HG03108 (cell line): ENCODE measurements at regions not wholly inside any gene's neighbourhood (a gene's known extent, or its start where the extent isn't known, plus 50 kb on each side); places are given as distances from the start of the nearest gene placed in this dataset.
"Not testable (repeated sequence)": the region's sequence is repeated elsewhere in the genome, so short reads cannot be mapped to it uniquely, and the experiment has no call there.

ENCODE experiments used
- ATAC-seq: cut with Tn5 transposase; IDR thresholded peaks from one replicate; pipeline ENCODE4 v1.9.1; 2021; ENCODE audit warnings: moderate library complexity; ENCODE audit not compliant: unreplicated experiment

GRCh38 chr4:31007858-31008257, 287.7 kb downstream of the PCDH7 start:
- ATAC-seq: no peak

GRCh38 chr4:31009926-31010325, 289.8 kb downstream of the PCDH7 start:
- no peak for ATAC-seq

- ATAC-seq: no peak
Observed at GRCh38 chr4:31015123-31015522, 295.0 kb downstream of the PCDH7 start.

GRCh38 chr4:31016322-31017061, 296.3 kb downstream of the PCDH7 start:
- no peak for ATAC-seq

GRCh38 chr4:31020363-31020762, 300.2 kb downstream of the PCDH7 start:
- ATAC-seq: no peak

GRCh38 chr4:31021008-31021407, 300.8 kb downstream of the PCDH7 start:
- no peak for ATAC-seq

- ATAC-seq: no peak
Observed at GRCh38 chr4:31022702-31023101, 302.5 kb downstream of the PCDH7 start.

- no peak for ATAC-seq
Observed at GRCh38 chr4:31023109-31023508, 302.9 kb downstream of the PCDH7 start.

- no peak for ATAC-seq
Observed at GRCh38 chr4:31023742-31024141, 303.6 kb downstream of the PCDH7 start.

GRCh38 chr4:31024781-31025180, 304.6 kb downstream of the PCDH7 start:
- not testable (repeated sequence) for ATAC-seq

GRCh38 chr4:31026256-31026655, 306.1 kb downstream of the PCDH7 start:
- no peak for ATAC-seq

GRCh38 chr4:31034550-31034949, 314.4 kb downstream of the PCDH7 start:
- ATAC-seq: no peak

GRCh38 chr4:31035761-31036160, 315.6 kb downstream of the PCDH7 start:
- no peak for ATAC-seq

- no peak for ATAC-seq
Observed at GRCh38 chr4:31037703-31038102, 317.5 kb downstream of the PCDH7 start.

GRCh38 chr4:31039382-31039781, 319.2 kb downstream of the PCDH7 start:
- ATAC-seq: no peak

- no peak for ATAC-seq
Observed at GRCh38 chr4:31040106-31040505, 319.9 kb downstream of the PCDH7 start.

- no peak for ATAC-seq
Observed at GRCh38 chr4:31041385-31041784, 321.2 kb downstream of the PCDH7 start.

- ATAC-seq: no peak
Observed at GRCh38 chr4:31041853-31042252, 321.7 kb downstream of the PCDH7 start.

GRCh38 chr4:31043382-31044062, 323.4 kb downstream of the PCDH7 start:
- ATAC-seq: no peak

- ATAC-seq: no peak
Observed at GRCh38 chr4:31045151-31045550, 325.0 kb downstream of the PCDH7 start.

GRCh38 chr4:31045724-31046318, 325.7 kb downstream of the PCDH7 start:
- ATAC-seq: no peak

- no peak for ATAC-seq
Observed at GRCh38 chr4:31051151-31051550, 331.0 kb downstream of the PCDH7 start.
